Activated CD8-positive, alpha-beta memory T cell treated with anti-CD3 and anti-CD28 coated beads, Interleukin-2, amount 50 U/mL, for 4 hours (primary cell): ENCODE measurements at regions not wholly inside any gene's neighbourhood (a gene's known extent, or its start where the extent isn't known, plus 50 kb on each side); places are given as distances from the start of the nearest gene placed in this dataset.

ENCODE experiments used
- DNase-seq: peaks from one replicate; pipeline ENCODE4 v3.0.0-alpha.2; 2020

- no peak for DNase-seq
Observed at GRCh38 chr6:104572901-104573300, 286.8 kb downstream of the HACE1 start.

GRCh38 chr6:104566411-104566810, 293.3 kb downstream of the HACE1 start:
- no peak for DNase-seq

GRCh38 chr6:104563306-104563705, 296.4 kb downstream of the HACE1 start:
- DNase-seq, result no peak

- no peak for DNase-seq
Observed at GRCh38 chr6:104559435-104560202, 300.1 kb downstream of the HACE1 start.

- no peak for DNase-seq
Observed at GRCh38 chr6:104558746-104559145, 301.0 kb downstream of the HACE1 start.

- no peak for DNase-seq
Observed at GRCh38 chr6:104548297-104548696, 311.4 kb downstream of the HACE1 start.

GRCh38 chr6:104541411-104541810, 318.3 kb downstream of the HACE1 start:
- no peak for DNase-seq

GRCh38 chr6:104540743-104541142, 319.0 kb downstream of the HACE1 start:
- no peak for DNase-seq

- no peak for DNase-seq
Observed at GRCh38 chr6:104539173-104539572, 320.5 kb downstream of the HACE1 start.

GRCh38 chr6:104537872-104538271, 321.8 kb downstream of the HACE1 start:
- no peak for DNase-seq

GRCh38 chr6:104537180-104537579, 322.5 kb downstream of the HACE1 start:
- no peak for DNase-seq

- no peak for DNase-seq
Observed at GRCh38 chr6:104532462-104532861, 327.3 kb downstream of the HACE1 start.

GRCh38 chr6:104531646-104532045, 328.1 kb downstream of the HACE1 start:
- no peak for DNase-seq

- DNase-seq, result no peak
Observed at GRCh38 chr6:104527761-104528415, 331.8 kb downstream of the HACE1 start.

- DNase-seq, result no peak
Observed at GRCh38 chr6:104527311-104527710, 332.4 kb downstream of the HACE1 start.

- no peak for DNase-seq
Observed at GRCh38 chr6:104526376-104526775, 333.3 kb downstream of the HACE1 start.

- peak; percentile 62 for DNase-seq
Observed at GRCh38 chr6:104525677-104526322, 333.9 kb downstream of the HACE1 start.

- DNase-seq, result no peak
Observed at GRCh38 chr6:104522533-104522932, 337.2 kb downstream of the HACE1 start.

- no peak for DNase-seq
Observed at GRCh38 chr6:104521176-104521575, 338.5 kb downstream of the HACE1 start.

GRCh38 chr6:104519566-104519965, 340.2 kb downstream of the HACE1 start:
- no peak for DNase-seq

GRCh38 chr6:104509355-104509754, 350.4 kb downstream of the HACE1 start:
- no peak for DNase-seq

GRCh38 chr6:104506429-104506828, 353.3 kb downstream of the HACE1 start:
- no peak for DNase-seq

GRCh38 chr6:104505838-104506237, 353.9 kb downstream of the HACE1 start:
- no peak for DNase-seq

- no peak for DNase-seq
Observed at GRCh38 chr6:104500265-104500664, 359.5 kb downstream of the HACE1 start.
